NCI-H1417 treated with DMSO at 0.1 percent for 48 hours (cell line): ENCODE measurements at regions not wholly inside any gene's neighbourhood (a gene's known extent, or its start where the extent isn't known, plus 50 kb on each side); places are given as distances from the start of the nearest gene placed in this dataset.

Experiments used
- DNase-seq: peaks from one replicate; lab custom pipeline; 2025; lab: John Stamatoyannopoulos, UW

- DNase-seq, result no peak
Observed at GRCh38 chr3:74506246-74506645, 108.2 kb downstream of the CNTN3 start.

DNA sequence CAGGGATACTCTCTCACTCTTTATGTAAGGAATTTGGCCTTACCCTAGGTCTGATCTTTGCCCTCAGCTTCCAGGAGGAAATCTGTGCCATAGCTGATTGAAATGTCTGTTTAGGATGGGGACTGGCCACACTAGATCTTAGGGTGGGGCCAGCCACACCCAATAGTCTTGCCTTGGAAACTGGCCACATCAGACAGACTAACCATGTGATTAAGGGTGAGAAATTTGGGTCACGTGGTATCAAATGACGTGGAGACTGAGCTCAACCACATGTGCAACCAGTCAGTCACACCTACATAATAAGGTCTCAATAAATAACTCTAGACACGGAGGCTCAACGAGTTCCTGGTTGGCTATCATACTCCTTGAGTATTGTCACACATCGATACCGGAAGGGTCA lies 113.5 kb downstream of the CNTN3 start:
- no peak for DNase-seq

- no peak for DNase-seq
Observed at GRCh38 chr3:74500257-74500656, 114.2 kb downstream of the CNTN3 start.

GRCh38 chr3:74491874-74492273 lies 122.6 kb downstream of the CNTN3 start:
- no peak for DNase-seq

GRCh38 chr3:74489050-74489792 lies 125.2 kb downstream of the CNTN3 start:
- DNase-seq, result no peak

GRCh38 chr3:74479915-74480314 lies 134.5 kb downstream of the CNTN3 start:
- no peak for DNase-seq

DNA sequence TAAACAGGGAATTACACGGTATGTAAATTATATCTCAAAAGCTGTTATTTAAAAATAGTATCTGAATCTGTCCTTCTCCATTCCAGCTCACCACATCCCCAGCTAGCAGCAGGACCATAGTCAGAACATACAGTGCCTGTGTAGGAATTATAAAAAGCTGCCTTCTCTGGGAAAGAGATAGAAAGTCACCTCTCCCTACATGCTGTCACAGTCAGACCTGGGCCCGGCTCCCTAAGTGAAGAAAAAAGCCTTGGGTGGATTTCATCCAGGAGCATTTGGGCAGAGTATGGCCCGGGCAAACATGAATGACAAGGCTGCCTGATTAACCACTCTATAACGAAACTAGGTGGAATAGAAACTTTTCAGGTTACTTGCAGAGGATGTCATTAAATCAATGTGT lies 144.1 kb downstream of the CNTN3 start:
- DNase-seq, result no peak

DNA sequence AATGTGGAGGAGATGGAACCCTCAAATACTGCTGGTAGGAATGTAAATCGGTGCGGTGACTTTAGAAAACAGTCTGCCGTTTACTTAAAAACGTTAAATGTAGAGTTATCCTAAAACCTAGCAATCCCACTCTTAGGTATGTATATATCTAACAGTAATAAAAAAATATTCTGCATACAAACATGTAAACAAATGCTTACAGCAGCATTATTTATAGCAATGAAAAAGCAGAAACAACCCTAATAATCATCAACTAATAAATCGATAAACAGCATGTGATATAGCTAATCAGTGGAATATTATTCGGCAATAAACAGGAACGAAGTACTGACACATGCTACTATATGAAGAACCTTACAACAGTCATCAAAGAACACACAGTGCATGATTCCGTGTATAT lies 144.7 kb downstream of the CNTN3 start:
- DNase-seq, result no peak

- no peak for DNase-seq
Observed at GRCh38 chr3:74469151-74469550, 145.3 kb downstream of the CNTN3 start.

GRCh38 chr3:74465715-74466410 lies 148.6 kb downstream of the CNTN3 start:
- no peak for DNase-seq

DNA sequence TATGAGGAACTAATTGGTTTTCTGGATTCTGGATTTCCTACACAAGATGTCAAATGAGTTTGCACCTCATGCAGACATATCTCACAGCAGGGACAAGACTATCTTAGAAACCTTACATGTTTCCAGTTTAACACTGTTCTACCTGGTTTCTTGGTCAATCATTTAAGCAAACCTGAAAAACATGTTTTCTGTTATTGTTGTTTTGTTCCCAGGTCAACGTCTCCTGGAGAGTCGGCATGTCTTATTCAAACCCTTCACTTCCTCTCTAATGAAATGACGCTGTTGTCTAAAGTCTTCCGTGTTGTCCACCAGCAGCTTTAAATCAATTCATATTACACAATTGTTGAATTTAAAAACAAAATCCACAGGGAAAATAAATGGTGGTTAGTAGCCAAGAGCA lies 150.9 kb downstream of the CNTN3 start:
- no peak for DNase-seq

DNA sequence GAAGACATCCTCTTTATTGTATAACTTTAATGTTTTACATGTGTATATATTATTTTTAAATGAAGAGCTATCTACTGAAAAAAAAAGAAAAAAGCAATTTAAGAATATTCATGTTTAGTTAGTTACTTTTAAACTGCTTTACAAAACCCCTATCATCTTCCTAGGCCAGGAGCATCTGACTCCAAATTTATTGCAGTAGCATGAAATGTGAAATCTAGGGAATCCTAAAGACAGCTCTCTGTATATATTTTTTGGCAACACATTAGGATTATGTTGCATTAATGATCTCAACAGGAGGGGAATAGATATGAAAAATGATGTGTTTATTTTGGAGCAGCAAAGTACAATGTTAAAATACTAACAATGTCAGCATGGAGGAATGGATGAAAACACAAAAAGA lies 158.3 kb downstream of the CNTN3 start:
- no peak for DNase-seq

- no peak for DNase-seq
Observed at GRCh38 chr3:74447221-74447620, 167.2 kb downstream of the CNTN3 start.

GRCh38 chr3:74445541-74445940 lies 168.9 kb downstream of the CNTN3 start:
- DNase-seq, result no peak

GRCh38 chr3:74443102-74443501 lies 171.4 kb downstream of the CNTN3 start:
- DNase-seq, result no peak

- DNase-seq, result no peak
Observed at GRCh38 chr3:74442683-74443082, 171.8 kb downstream of the CNTN3 start.

- no peak for DNase-seq
Observed at GRCh38 chr3:74442068-74442467, 172.4 kb downstream of the CNTN3 start.

- DNase-seq, result no peak
Observed at GRCh38 chr3:74436184-74436583, 178.3 kb downstream of the CNTN3 start.

DNA sequence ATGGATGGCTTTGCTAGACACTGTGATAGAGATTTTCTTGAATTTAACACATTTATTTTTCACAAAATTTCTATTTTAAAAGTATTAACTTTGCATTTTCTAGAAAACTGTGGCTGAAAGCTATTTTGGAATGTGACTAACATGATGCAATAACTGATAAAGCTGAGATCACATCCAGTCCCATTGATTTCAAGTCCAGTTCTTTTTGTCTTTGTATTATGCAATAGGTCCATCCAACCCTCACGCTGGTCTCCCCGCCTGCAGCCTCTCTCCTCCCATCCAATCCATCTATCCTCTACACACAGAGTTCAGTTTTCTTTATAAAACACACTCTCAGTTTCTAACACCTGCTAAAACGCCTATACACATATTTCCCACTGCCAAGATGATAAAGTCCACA lies 178.8 kb downstream of the CNTN3 start:
- DNase-seq, result no peak

DNA sequence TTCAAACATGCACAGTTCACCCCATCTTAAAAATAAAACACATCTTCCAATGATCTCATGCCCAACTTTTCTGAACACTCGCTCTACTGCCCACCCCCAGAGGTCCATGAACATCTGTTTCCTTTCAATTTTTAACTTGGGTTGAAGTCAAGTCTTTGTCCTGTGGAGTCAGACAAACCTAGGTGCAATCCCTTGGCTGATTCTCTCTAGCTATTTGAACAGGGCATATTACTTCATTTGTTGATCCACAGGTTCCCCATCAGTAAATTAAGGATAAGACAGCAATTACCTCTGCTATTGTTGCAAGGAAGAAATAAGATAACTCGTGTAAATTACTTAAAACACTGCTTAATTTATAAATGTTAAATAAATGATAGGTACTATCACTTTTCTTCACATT lies 180.1 kb downstream of the CNTN3 start:
- DNase-seq, result no peak

DNA sequence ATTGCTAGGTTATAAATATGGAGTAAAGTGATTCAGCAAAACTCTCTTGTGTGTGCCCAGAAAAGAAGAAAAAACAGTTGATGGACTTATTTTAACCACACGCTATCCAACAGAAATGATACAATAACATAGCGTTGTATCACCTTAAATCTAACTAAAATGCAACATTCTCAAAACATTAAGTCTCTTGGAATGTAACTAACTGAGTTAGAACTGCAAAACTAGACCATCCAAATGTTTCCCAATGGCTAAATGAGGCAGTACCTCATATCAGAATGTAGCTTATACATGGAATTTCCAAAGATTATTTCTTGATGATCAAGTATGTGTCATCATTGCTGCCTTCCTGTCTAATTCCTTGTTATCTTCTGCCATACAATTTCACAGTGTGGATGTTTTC lies 187.9 kb downstream of the CNTN3 start:
- no peak for DNase-seq

DNA sequence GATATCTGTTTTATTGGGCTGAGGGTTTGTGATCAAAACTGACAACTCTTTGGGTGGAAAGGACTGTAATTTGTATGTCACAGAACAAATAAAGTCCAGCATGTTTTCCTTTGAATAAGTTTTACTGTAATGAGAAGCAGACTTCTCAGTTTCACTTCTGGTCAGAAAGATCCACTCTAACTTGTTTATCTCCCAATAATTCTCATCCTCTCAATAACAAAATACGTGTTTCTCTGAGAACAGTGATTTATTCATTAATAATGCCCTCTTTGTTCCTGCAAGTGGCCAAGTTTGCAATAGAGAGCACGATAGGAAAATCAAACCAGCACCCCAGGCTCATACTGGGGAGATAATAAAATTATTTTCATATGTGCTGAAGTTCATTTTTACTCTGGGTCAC lies 190.6 kb downstream of the CNTN3 start:
- DNase-seq, result no peak

GRCh38 chr3:74420538-74421124 lies 193.8 kb downstream of the CNTN3 start:
- no peak for DNase-seq
